ENCODE measurements at regions not wholly inside any gene's neighbourhood (a gene's known extent, or its start where the extent isn't known, plus 50 kb on each side); places are given as distances from the start of the nearest gene placed in this dataset.

- Histone ChIP-seq H3K36me3 (ENCODE audit: control insufficient read depth in 4 of 4, insufficient read depth in 4 of 4, low read length in 3 of 4) (no peaks in the 10 kb centered on the region), H3K27ac (ENCODE audit: insufficient read depth in 1 of 2, low read depth in 1 of 2, low read length in 2 of 2, poor library complexity in 1 of 2, severe bottlenecking in 2 of 2) (no peak overlapping the region), H3K4me1 (ENCODE audit: control extremely low read depth in 1 of 4, control insufficient read depth in 4 of 4, insufficient read depth in 4 of 4, low read length in 3 of 4) (no peaks in the 10 kb centered on the region), H3K4me3 (ENCODE audit: control insufficient read depth in 1 of 7, extremely low read depth in 1 of 7, insufficient read depth in 4 of 7, low read depth in 2 of 7, low read length in 6 of 7) (no peak overlapping the region), H3K9me3 (ENCODE audit: control extremely low read depth in 1 of 5, control insufficient read depth in 4 of 5, insufficient read depth in 2 of 5, low read depth in 1 of 5, low read length in 4 of 5) (peaks cover 0 to 5% (median 0%) of the 10 kb centered on the region in 5 experiments), H3K27me3 (replicated peaks in 2 of 5; ENCODE audit: control insufficient read depth in 4 of 5, insufficient read depth in 5 of 5, low read length in 4 of 5) (no peaks in the 10 kb centered on the region)
- ChIA-PET POLR2A (no interaction called here), CTCF (no interaction called here)
- WGBS (ENCODE audit: insufficient coverage) = 84% methylated on average over 4 of the region's 5 CpGs
- peak in 1 of 3 donors; percentile 1 for DNase-seq
These were observed 81.0 kb upstream of the MAST4 start for GRCh38 chr5:66515209-66515608.

DNA sequence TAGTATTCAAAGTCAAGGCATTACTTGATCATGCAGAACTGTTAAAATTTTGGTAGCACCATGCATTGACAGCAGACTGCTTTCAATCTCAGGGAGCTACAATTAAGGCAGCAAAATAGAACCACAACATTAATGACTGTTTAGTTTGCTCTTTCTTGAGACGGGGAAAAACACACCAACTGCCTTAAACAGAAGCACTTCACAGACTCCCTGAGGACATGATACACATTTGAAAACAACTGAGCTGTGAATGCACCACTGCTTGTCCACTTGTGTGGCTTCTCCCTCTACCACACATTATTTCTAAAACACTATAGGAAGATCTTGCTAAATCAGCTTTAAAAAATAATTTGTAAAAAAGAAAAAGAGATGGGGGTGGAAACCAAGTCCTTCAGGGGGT, 79.6 kb upstream of the MAST4 start:
- ChIA-PET POLR2A (no interaction called here), CTCF (no interaction called here)
- Histone ChIP-seq H3K4me3 (ENCODE audit: control insufficient read depth in 1 of 7, extremely low read depth in 1 of 7, insufficient read depth in 4 of 7, low read depth in 2 of 7, low read length in 6 of 7) (no peak overlapping the region), H3K27ac (ENCODE audit: insufficient read depth in 1 of 2, low read depth in 1 of 2, low read length in 2 of 2, poor library complexity in 1 of 2, severe bottlenecking in 2 of 2) (no peak overlapping the region), H3K27me3 (replicated peaks in 2 of 5; ENCODE audit: control insufficient read depth in 4 of 5, insufficient read depth in 5 of 5, low read length in 4 of 5) (no peaks in the 10 kb centered on the region), H3K36me3 (ENCODE audit: control insufficient read depth in 4 of 4, insufficient read depth in 4 of 4, low read length in 3 of 4) (no peaks in the 10 kb centered on the region), H3K9me3 (ENCODE audit: control extremely low read depth in 1 of 5, control insufficient read depth in 4 of 5, insufficient read depth in 2 of 5, low read depth in 1 of 5, low read length in 4 of 5) (peaks cover 0 to 18% (median 4%) of the 10 kb centered on the region in 5 experiments), H3K4me1 (ENCODE audit: control extremely low read depth in 1 of 4, control insufficient read depth in 4 of 4, insufficient read depth in 4 of 4, low read length in 3 of 4) (no peaks in the 10 kb centered on the region)
- 100% methylated on average over 1 of the region's 1 CpG for WGBS (ENCODE audit: insufficient coverage)
- DNase-seq = no peak

GRCh38 chr5:66517351-66517750, 78.8 kb upstream of the MAST4 start:
- DNase-seq = no peak
- H3K27me3 ChIP-seq (replicated peaks in 2 of 5; ENCODE audit: control insufficient read depth in 4 of 5, insufficient read depth in 5 of 5, low read length in 4 of 5) = no peaks in the 10 kb centered on the region
- no peak overlapping the region for H3K4me3 ChIP-seq (ENCODE audit: control insufficient read depth in 1 of 7, extremely low read depth in 1 of 7, insufficient read depth in 4 of 7, low read depth in 2 of 7, low read length in 6 of 7)
- 83% methylated on average over 1 of the region's 2 CpGs for WGBS (ENCODE audit: insufficient coverage)
- H3K9me3 ChIP-seq (ENCODE audit: control extremely low read depth in 1 of 5, control insufficient read depth in 4 of 5, insufficient read depth in 2 of 5, low read depth in 1 of 5, low read length in 4 of 5) = peaks cover 0 to 20% (median 4%) of the 10 kb centered on the region in 5 experiments
- H3K27ac ChIP-seq (ENCODE audit: insufficient read depth in 1 of 2, low read depth in 1 of 2, low read length in 2 of 2, poor library complexity in 1 of 2, severe bottlenecking in 2 of 2) = no peak overlapping the region
- H3K36me3 ChIP-seq (ENCODE audit: control insufficient read depth in 4 of 4, insufficient read depth in 4 of 4, low read length in 3 of 4) = no peaks in the 10 kb centered on the region
- ChIA-PET CTCF (no interaction called here), POLR2A (no interaction called here)
- H3K4me1 ChIP-seq (ENCODE audit: control extremely low read depth in 1 of 4, control insufficient read depth in 4 of 4, insufficient read depth in 4 of 4, low read length in 3 of 4) = no peaks in the 10 kb centered on the region

DNA sequence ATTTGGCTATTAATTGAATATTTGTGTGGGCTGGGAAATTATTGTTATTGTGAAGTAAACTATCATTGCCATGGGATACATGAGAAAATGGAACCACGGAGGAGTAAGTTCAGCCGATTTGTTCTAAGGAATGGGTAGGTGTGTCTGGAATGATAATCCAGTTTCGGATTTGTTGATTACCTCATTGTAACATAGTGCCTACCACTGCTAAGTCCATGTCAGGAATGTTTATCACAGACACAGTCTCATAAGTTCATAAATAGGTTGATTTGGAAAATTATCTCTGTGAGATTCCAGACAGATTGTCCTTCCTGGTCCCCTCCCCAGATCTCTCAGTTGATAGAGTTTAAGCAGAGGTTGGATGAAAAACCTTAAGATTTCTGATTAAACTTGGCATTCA, 78.1 kb upstream of the MAST4 start:
- Histone ChIP-seq H3K27me3 (replicated peaks in 2 of 5; ENCODE audit: control insufficient read depth in 4 of 5, insufficient read depth in 5 of 5, low read length in 4 of 5) (no peaks in the 10 kb centered on the region), H3K4me1 (ENCODE audit: control extremely low read depth in 1 of 4, control insufficient read depth in 4 of 4, insufficient read depth in 4 of 4, low read length in 3 of 4) (no peaks in the 10 kb centered on the region), H3K9me3 (ENCODE audit: control extremely low read depth in 1 of 5, control insufficient read depth in 4 of 5, insufficient read depth in 2 of 5, low read depth in 1 of 5, low read length in 4 of 5) (peaks cover 0 to 20% (median 4%) of the 10 kb centered on the region in 5 experiments), H3K36me3 (ENCODE audit: control insufficient read depth in 4 of 4, insufficient read depth in 4 of 4, low read length in 3 of 4) (no peaks in the 10 kb centered on the region), H3K27ac (ENCODE audit: insufficient read depth in 1 of 2, low read depth in 1 of 2, low read length in 2 of 2, poor library complexity in 1 of 2, severe bottlenecking in 2 of 2) (no peak overlapping the region), H3K4me3 (ENCODE audit: control insufficient read depth in 1 of 7, extremely low read depth in 1 of 7, insufficient read depth in 4 of 7, low read depth in 2 of 7, low read length in 6 of 7) (no peak overlapping the region)
- 100% methylated on average over 2 of the region's 3 CpGs for WGBS (ENCODE audit: insufficient coverage)
- no peak for DNase-seq
- ChIA-PET CTCF (no interaction called here), POLR2A (no interaction called here)

DNA sequence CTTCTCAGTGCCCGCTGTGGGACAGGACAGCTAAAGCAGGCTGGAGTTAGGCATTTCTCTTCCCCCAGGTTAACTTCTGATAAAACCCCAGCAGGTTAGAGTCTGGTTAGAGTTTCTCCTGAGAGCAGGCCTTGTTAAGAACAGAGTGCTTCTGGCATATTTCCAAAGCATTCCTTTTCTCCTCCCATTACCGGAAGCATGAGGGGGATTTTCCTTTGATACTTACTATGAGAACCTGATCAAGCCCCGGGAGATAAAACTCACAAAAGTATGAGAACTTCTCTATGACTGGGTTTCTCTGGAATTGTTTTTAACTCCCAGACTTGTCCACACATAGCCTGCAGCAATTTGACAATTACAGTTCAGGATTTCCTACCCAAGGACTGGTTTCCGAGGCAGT, 77.4 kb upstream of the MAST4 start:
- Histone ChIP-seq H3K27ac (ENCODE audit: insufficient read depth in 1 of 2, low read depth in 1 of 2, low read length in 2 of 2, poor library complexity in 1 of 2, severe bottlenecking in 2 of 2) (no peak overlapping the region), H3K27me3 (replicated peaks in 2 of 5; ENCODE audit: control insufficient read depth in 4 of 5, insufficient read depth in 5 of 5, low read length in 4 of 5) (no peaks in the 10 kb centered on the region), H3K4me3 (ENCODE audit: control insufficient read depth in 1 of 7, extremely low read depth in 1 of 7, insufficient read depth in 4 of 7, low read depth in 2 of 7, low read length in 6 of 7) (no peak overlapping the region), H3K4me1 (ENCODE audit: control extremely low read depth in 1 of 4, control insufficient read depth in 4 of 4, insufficient read depth in 4 of 4, low read length in 3 of 4) (no peaks in the 10 kb centered on the region), H3K36me3 (ENCODE audit: control insufficient read depth in 4 of 4, insufficient read depth in 4 of 4, low read length in 3 of 4) (no peaks in the 10 kb centered on the region), H3K9me3 (ENCODE audit: control extremely low read depth in 1 of 5, control insufficient read depth in 4 of 5, insufficient read depth in 2 of 5, low read depth in 1 of 5, low read length in 4 of 5) (peaks cover 0 to 20% (median 4%) of the 10 kb centered on the region in 5 experiments)
- POLR2A ChIA-PET = no interaction called here
- CTCF ChIA-PET = no interaction called here
- DNase-seq = no peak
- 100% methylated on average over 1 of the region's 4 CpGs for WGBS (ENCODE audit: insufficient coverage)

GRCh38 chr5:66519626-66520025, 76.6 kb upstream of the MAST4 start:
- no peaks in the 10 kb centered on the region for H3K27me3 ChIP-seq (replicated peaks in 2 of 5; ENCODE audit: control insufficient read depth in 4 of 5, insufficient read depth in 5 of 5, low read length in 4 of 5)
- CTCF ChIA-PET = no interaction called here
- POLR2A ChIA-PET = no interaction called here
- no peak overlapping the region for H3K4me3 ChIP-seq (ENCODE audit: control insufficient read depth in 1 of 7, extremely low read depth in 1 of 7, insufficient read depth in 4 of 7, low read depth in 2 of 7, low read length in 6 of 7)
- H3K27ac ChIP-seq (ENCODE audit: insufficient read depth in 1 of 2, low read depth in 1 of 2, low read length in 2 of 2, poor library complexity in 1 of 2, severe bottlenecking in 2 of 2) = no peak overlapping the region
- H3K9me3 ChIP-seq (ENCODE audit: control extremely low read depth in 1 of 5, control insufficient read depth in 4 of 5, insufficient read depth in 2 of 5, low read depth in 1 of 5, low read length in 4 of 5) = peaks cover 0 to 20% (median 4%) of the 10 kb centered on the region in 5 experiments
- 100% methylated on average over 1 of the region's 1 CpG for WGBS (ENCODE audit: insufficient coverage)
- H3K36me3 ChIP-seq (ENCODE audit: control insufficient read depth in 4 of 4, insufficient read depth in 4 of 4, low read length in 3 of 4) = no peaks in the 10 kb centered on the region
- no peak for DNase-seq
- no peaks in the 10 kb centered on the region for H3K4me1 ChIP-seq (ENCODE audit: control extremely low read depth in 1 of 4, control insufficient read depth in 4 of 4, insufficient read depth in 4 of 4, low read length in 3 of 4)

DNA sequence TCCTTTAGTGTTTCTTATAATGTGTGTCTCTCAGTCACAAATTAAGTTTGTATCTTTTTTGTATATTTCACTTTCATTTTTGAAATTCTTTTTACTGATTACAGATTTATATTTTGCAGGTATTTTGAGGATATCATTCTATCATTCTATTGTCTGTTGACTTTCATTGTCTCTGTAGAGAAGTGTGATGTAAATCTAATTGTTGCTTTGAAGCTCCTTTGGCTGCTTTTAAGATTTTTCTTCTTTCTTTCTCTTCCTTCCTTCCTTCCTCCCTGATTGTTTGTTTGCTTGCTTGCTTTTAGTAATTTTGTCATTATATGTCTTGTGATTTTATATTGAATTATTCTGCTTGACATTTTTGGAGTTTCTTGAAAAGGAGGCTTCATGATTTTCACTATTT, 75.3 kb upstream of the MAST4 start:
- POLR2A ChIA-PET = no interaction called here
- Histone ChIP-seq H3K9me3 (ENCODE audit: control extremely low read depth in 1 of 5, control insufficient read depth in 4 of 5, insufficient read depth in 2 of 5, low read depth in 1 of 5, low read length in 4 of 5) (peaks cover 0 to 20% (median 4%) of the 10 kb centered on the region in 5 experiments), H3K27ac (ENCODE audit: insufficient read depth in 1 of 2, low read depth in 1 of 2, low read length in 2 of 2, poor library complexity in 1 of 2, severe bottlenecking in 2 of 2) (no peak overlapping the region), H3K4me1 (ENCODE audit: control extremely low read depth in 1 of 4, control insufficient read depth in 4 of 4, insufficient read depth in 4 of 4, low read length in 3 of 4) (no peaks in the 10 kb centered on the region), H3K36me3 (ENCODE audit: control insufficient read depth in 4 of 4, insufficient read depth in 4 of 4, low read length in 3 of 4) (no peaks in the 10 kb centered on the region), H3K27me3 (replicated peaks in 2 of 5; ENCODE audit: control insufficient read depth in 4 of 5, insufficient read depth in 5 of 5, low read length in 4 of 5) (peaks cover 0 to under 1% (median 0%) of the 10 kb centered on the region in 5 experiments), H3K4me3 (ENCODE audit: control insufficient read depth in 1 of 7, extremely low read depth in 1 of 7, insufficient read depth in 4 of 7, low read depth in 2 of 7, low read length in 6 of 7) (no peak overlapping the region)
- CTCF ChIA-PET = no interaction called here
- DNase-seq = peak in 1 of 3 donors; percentile 3
